ENCODE measurements at regions not wholly inside any gene's neighbourhood (a gene's known extent, or its start where the extent isn't known, plus 50 kb on each side); places are given as distances from the start of the nearest gene placed in this dataset.

DNA sequence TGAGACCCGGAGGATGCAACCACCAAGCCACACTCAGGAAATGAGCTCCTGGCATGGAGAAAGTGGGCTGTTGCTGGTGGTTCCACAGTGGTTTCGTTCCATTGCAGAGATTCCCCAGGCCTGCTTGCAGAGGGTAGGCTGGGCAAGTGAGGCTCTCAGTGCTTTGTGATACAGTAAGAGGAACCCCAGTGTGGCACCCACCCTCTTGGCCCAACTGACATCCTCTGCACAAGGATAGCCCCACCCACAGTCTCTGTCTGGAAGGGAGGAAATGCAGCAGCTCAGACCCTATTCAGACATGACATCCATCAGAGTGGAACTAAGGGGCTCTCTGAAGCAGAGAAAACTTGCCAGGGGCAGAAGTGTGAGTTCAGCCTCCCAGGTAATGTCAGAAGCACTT is 69.6 kb upstream of the FSTL4 start:
- DNase-seq: no peak

DNA sequence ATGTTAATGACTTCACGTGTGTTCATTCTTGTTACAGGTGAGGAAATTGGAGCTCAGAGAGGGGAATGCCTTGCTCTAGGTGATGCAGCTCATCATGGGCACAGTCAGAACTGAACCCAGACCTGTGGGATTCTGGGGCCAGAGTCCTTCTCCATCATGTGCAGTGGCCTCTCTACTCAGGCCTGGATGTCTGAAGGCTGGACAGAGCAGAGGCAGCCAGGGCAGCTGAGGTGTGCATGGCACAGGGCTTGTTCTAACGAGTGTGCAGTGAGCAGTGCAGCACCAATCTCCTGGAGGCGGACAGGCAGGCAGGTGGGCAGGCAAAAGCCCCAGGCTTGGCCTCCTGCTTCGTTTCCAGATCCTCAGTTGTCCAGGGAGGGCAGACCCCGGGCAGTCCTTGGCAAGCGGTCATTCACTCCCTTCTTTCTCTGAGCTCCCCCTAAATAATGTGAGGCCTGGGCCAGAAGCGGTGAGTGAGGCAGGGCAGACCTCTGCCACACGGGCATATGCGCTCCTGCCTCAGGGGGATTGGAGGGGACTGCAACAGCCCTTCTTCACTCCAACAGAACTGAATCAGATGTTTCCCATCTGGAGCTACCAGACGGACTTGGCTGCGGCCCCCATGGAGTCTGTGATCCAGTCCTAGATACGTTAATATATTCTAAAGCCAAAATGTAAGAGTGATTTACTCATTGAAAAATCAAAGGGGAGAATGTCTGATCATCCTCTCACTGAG is 68.7 kb upstream of the FSTL4 start:
- DNase-seq: no peak

DNA sequence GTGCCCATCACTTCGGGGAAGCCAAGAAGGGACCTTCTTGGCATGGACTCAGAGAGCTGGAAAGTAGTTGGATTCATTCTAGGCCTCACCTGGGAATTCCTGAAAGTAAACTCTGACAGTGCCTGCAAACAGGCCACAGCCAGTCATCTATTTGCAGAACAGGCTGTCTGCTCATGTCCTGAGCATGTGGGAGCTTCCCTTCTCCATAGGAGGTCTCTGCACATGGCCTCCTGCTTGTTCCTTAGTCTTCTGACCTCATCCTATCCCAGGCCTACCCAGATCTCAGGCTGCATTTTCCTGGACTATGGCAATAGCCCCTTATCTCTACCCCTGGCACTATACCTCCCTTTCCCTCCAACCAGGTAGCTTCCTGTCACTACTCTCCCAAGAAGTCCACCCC is 67.2 kb upstream of the FSTL4 start:
- no peak for DNase-seq

DNA sequence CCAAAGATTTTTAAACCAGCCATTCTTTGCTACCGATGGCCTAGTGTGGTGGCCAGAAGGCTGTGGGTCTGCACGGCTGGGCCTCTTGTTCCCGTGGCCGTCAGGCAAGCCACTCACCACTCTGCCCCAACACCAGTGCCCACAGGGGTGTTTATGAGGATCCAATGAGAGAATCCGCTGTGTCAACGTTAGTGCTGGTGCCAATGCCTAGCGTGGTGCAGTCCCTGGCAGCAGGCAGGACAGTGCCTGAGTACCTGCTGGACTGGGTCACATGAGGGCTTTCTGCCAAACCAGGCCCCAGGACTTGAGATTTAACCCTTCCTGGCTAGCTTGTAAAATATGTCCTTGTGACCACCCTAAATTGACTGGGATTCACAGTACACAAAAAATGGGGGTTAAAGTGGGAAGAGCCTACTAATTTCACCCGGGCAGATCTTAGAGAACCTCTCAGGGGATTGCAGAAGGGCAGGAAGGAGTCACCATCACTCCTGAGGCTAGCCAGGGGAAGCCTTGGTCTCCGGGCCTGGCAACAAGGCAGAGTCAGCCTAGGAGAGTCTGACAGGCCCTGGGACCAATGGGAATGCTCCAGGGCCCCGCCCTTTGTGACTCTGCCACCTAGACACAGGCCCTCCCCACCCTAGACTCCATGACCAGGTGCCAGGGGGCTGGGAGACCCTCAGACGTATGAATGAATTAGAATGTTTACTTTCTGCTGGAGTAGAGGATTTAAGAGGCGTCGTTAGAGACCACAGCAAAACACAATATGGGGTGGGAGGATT is 63.2 kb upstream of the FSTL4 start:
- DNase-seq: no peak

DNA sequence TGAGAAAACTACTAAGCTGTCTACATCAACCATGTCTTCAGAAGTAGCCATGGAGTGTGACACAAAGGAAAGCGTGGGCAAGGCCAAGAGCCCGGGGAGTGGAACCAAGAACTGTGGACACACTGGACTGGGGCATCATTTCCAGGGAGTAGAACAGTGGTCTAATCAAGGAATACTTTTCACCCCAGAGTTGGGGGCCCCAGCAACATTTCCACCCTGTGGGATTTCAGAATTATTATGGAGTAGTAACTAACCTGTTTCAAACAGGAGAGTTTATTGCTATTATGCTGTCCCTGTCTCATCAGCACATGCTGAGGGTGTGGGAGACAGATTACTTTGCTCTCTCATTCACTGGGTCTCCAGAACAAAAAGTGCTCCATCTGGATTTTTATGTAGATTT is 58.0 kb upstream of the FSTL4 start:
- DNase-seq: no peak

DNA sequence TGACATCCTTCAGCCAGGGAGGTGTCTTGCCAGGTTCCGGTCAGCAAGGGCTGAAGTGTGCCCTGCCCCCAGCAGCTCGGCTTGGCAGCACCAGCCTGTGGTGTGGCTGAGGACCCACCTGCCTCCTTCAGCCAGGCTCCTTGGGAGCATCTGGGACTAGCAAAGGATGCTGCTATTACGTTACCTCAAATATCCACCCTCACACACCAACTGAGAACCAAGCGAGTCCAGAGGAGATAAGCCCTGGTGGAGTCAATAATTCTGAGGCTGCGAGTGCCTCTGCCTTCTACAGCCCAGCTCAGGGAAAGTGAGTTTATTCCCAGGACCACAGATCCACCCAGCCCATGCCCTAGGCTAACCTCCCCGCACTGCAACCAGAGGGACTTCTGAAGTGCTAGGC is 57.1 kb upstream of the FSTL4 start:
- no peak for DNase-seq

DNA sequence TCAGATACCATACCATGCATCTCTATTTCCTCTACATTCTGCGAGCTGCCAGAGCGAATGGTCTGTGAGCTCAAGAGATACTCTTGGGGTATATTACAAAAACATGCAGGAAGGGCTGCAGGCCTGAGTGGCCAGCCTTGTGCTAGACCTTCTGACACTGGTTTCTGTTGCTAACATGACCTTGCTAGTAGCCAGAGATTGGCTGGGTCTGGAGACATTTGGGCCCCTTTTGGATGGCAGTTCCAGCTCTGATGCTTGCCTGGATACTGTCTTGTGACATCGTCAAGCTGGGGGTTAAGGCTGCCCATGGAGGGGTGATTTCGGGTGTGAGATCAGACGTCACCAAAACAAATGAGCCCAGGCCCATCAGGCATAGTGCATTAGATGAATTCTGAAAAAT is 56.1 kb upstream of the FSTL4 start:
- no peak for DNase-seq

DNA sequence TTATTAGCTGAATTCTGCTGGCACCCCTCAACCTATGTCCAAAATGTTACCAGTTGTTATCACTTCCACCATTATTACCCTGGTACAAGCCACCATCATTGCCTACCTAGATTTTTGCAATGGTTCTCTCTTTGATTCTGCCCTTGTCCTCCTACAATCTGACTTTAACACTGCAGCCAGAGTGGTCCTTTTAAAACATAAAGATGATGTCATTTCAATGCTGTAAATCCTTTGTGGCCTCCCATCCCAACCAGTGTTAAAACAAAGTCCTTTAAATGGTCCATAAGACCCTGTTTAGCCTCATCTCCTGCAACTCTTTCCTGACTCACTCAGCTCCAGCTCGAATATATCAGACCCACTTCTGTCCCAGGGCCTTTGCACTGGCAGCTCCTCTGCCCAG is 54.9 kb upstream of the FSTL4 start:
- no peak for DNase-seq

DNA sequence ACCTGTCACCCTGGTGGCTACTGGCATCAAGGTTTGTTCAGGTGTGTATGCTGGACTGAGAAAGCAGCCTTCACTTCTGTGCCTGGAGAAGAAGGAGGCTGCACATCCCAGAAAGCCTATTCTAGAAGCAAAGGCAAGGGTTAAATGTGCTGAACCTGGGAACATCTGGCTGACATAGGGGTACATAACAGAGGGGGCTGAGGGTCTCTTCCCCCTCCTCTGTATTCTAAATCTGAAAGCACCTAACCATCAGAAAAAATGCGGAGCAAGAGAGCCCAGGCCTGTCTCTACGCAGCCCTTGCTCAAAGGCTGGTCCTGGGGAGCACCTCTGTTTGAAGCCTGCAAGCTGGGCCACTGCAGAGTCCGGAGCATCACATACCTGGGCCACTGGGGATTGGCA is 53.2 kb upstream of the FSTL4 start:
- no peak for DNase-seq

DNA sequence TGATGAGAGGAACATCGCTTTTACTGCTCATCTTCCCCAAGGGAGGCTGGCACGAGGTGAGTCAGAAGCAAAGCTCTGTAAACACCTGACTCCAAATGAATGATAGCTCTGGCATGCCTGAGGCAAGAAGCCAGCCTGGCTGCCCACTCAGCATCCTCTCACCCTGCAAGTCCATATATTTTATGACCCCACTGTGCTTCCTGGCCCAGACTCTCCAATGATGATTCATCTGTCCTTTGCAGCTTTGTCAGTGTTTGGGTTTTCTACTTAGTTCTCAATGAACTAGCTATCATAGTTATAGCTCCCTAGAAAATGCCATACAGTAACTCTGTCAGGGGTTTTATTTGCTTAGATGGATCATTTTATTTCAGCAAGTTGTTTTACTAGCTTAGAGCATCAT is 52.1 kb upstream of the FSTL4 start:
- DNase-seq: no peak

DNA sequence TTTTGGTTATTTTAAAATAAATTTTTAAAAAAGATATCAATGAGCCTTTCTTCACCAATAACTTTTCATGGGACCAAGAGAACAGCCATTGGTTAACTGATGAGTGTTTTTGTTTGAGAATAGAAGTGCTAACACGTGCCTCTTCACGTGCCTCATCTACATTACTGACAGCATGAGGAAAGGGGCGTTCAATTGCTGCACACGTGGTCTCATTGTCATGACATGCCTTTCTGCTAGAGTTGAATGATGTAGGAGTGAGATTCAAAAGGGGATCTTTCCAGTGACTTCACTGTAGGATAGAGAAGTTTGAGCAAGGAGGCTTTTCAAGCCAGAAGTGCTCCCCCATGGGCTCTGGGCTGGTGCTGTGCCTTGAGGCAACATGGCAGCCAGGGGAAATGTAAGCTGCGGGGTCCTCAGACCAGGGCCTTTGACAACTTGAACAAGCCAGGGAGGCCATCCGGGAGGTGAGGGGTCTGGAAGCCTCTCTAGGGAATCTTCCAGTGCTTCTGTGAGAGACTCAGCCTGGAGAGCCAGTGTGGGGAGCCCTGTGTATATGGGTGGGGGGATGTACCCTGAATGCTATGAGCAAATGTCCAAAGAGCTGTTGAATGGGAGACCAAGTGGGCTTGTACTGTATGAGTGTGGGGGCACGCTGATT is 51.2 kb upstream of the FSTL4 start:
- DNase-seq: no peak

DNA sequence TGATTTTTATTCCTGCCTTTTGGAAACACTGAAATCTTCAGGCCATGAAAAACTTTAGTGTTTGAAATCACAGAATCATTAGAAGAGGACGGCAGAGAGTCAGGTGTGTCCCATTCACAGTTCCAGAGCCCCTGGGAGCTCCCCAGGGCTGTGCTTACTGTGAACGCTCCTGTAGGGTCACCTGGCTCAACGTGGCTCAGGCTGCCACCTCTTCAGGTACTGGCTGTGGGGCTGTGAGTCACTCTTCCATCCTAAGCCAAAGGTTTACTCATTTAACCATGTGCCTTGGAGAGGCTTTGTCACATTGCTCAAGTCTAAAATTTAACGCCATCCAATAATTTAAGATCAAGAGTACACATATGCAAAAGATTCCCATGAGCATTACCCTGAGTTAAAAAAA is 50.2 kb upstream of the FSTL4 start:
- DNase-seq: no peak

All from activated CD4-positive, alpha-beta T cell treated with anti-CD3 and anti-CD28 coated beads, Interleukin-2, amount 50 U/mL, for 4 hours (primary cell).